ENCODE measurements at regions not wholly inside any gene's neighbourhood (a gene's known extent, or its start where the extent isn't known, plus 50 kb on each side); places are given as distances from the start of the nearest gene placed in this dataset.

DNA sequence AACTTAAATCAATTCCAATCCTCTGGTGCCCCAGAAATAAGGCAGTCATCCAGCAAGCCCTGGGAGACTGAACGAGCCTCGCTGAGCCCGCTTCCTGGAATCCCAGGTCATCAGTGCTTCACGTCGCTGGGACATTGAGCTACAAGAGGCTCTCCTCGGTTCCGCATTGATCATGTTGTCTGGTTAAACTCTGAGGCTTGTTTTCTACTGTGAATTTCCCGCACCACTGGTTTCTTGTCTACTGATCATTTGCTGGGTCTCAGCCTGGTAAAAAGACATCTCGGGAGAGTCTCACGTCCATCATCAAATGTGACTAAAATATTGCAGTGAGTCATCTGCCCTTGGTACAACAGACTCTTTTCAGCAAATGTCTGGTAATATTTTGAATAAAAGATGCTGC is 569.2 kb downstream of the QKI start:
- no peak for TF ChIP-seq RAD21 (conservative IDR thresholded peaks at IDR 0.05)
- TF ChIP-seq, protein P1, sequence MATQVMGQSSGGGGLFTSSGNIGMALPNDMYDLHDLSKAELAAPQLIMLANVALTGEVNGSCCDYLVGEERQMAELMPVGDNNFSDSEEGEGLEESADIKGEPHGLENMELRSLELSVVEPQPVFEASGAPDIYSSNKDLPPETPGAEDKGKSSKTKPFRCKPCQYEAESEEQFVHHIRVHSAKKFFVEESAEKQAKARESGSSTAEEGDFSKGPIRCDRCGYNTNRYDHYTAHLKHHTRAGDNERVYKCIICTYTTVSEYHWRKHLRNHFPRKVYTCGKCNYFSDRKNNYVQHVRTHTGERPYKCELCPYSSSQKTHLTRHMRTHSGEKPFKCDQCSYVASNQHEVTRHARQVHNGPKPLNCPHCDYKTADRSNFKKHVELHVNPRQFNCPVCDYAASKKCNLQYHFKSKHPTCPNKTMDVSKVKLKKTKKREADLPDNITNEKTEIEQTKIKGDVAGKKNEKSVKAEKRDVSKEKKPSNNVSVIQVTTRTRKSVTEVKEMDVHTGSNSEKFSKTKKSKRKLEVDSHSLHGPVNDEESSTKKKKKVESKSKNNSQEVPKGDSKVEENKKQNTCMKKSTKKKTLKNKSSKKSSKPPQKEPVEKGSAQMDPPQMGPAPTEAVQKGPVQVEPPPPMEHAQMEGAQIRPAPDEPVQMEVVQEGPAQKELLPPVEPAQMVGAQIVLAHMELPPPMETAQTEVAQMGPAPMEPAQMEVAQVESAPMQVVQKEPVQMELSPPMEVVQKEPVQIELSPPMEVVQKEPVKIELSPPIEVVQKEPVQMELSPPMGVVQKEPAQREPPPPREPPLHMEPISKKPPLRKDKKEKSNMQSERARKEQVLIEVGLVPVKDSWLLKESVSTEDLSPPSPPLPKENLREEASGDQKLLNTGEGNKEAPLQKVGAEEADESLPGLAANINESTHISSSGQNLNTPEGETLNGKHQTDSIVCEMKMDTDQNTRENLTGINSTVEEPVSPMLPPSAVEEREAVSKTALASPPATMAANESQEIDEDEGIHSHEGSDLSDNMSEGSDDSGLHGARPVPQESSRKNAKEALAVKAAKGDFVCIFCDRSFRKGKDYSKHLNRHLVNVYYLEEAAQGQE (IDR thresholded peaks at IDR 0.05; ENCODE audit: borderline replicate concordance) = no peak
- TF ChIP-seq TAF1 (IDR thresholded peaks at IDR 0.05; ENCODE audit: low read depth) = no peak
- no peak for TF ChIP-seq MXI1 (conservative IDR thresholded peaks at IDR 0.05; ENCODE audit: poor library complexity, severe bottlenecking)
- no peak for TF ChIP-seq POLR2AphosphoS5 (IDR thresholded peaks at IDR 0.05)
- TF ChIP-seq, protein P2, sequence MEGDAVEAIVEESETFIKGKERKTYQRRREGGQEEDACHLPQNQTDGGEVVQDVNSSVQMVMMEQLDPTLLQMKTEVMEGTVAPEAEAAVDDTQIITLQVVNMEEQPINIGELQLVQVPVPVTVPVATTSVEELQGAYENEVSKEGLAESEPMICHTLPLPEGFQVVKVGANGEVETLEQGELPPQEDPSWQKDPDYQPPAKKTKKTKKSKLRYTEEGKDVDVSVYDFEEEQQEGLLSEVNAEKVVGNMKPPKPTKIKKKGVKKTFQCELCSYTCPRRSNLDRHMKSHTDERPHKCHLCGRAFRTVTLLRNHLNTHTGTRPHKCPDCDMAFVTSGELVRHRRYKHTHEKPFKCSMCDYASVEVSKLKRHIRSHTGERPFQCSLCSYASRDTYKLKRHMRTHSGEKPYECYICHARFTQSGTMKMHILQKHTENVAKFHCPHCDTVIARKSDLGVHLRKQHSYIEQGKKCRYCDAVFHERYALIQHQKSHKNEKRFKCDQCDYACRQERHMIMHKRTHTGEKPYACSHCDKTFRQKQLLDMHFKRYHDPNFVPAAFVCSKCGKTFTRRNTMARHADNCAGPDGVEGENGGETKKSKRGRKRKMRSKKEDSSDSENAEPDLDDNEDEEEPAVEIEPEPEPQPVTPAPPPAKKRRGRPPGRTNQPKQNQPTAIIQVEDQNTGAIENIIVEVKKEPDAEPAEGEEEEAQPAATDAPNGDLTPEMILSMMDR (IDR thresholded peaks at IDR 0.05; ENCODE audit: poor library complexity, severe bottlenecking) = no peak
- no peak for TF ChIP-seq EZH2 (IDR thresholded peaks at IDR 0.05; ENCODE audit: borderline replicate concordance, insufficient read depth, low read length, poor library complexity, severe bottlenecking)
- no peak for TF ChIP-seq SMC3 (conservative IDR thresholded peaks at IDR 0.05; ENCODE audit: poor library complexity)
- TF ChIP-seq EP300 (conservative IDR thresholded peaks at IDR 0.05; ENCODE audit: poor library complexity, severe bottlenecking) = no peak
- no peaks in the 10 kb centered on the region for H3K9me3 ChIP-seq (ENCODE audit: low read length)
- H4K20me1 ChIP-seq (ENCODE audit: insufficient read depth) = no peaks in the 10 kb centered on the region
- H3K4me3 ChIP-seq (ENCODE audit: low read length) = no peak overlapping the region
- no peak overlapping the region for H3K9ac ChIP-seq (ENCODE audit: low read length)
- no peaks in the 10 kb centered on the region for H3K9me2 ChIP-seq (ENCODE audit: insufficient read depth, low read length)
- no peaks in the 10 kb centered on the region for H3K79me2 ChIP-seq (replicated peaks; ENCODE audit: insufficient read depth, low read length)
- H3F3A ChIP-seq (ENCODE audit: insufficient read depth, low read length, poor library complexity, severe bottlenecking) = no peaks in the 10 kb centered on the region
- H3K36me3 ChIP-seq (ENCODE audit: insufficient read depth, low read length) = no peaks in the 10 kb centered on the region
- no peak overlapping the region for H3K27ac ChIP-seq (ENCODE audit: low read length)
- no peak overlapping the region for H2AFZ ChIP-seq (ENCODE audit: low read depth, low read length)
- H3K4me2 ChIP-seq (ENCODE audit: low read length) = no peak overlapping the region
- no peaks in the 10 kb centered on the region for H3K27me3 ChIP-seq (ENCODE audit: insufficient read depth, low read depth, low read length)

DNA sequence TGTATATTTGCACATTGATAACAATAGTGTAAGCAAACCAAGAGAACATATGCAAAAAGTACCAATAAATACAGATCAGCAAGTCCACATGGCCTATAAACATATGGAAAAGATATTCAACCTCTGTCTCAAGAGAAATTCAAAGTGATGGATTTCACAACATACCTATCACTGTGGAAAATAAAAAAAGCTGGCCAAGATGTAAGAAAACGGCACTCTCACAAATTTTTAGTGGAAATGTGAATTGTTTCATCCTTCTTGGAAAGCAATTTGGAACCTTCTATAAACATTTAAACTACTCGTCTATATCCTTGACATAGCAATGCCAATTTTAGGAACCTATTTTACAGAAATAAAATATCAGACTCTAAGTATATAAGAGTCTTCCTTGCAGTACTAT is 559.8 kb downstream of the QKI start:
- no peaks in the 10 kb centered on the region for H3K36me3 ChIP-seq (ENCODE audit: insufficient read depth, low read length)
- H3K9ac ChIP-seq (ENCODE audit: low read length) = no peak overlapping the region
- H3K9me3 ChIP-seq (ENCODE audit: low read length) = peaks cover 7% of the 10 kb centered on the region
- no peaks in the 10 kb centered on the region for H3F3A ChIP-seq (ENCODE audit: insufficient read depth, low read length, poor library complexity, severe bottlenecking)
- no peak overlapping the region for H3K4me2 ChIP-seq (ENCODE audit: low read length)
- TF ChIP-seq MXI1 (conservative IDR thresholded peaks at IDR 0.05; ENCODE audit: poor library complexity, severe bottlenecking) (no peak), EP300 (conservative IDR thresholded peaks at IDR 0.05; ENCODE audit: poor library complexity, severe bottlenecking) (no peak), RAD21 (conservative IDR thresholded peaks at IDR 0.05) (no peak), EZH2 (IDR thresholded peaks at IDR 0.05; ENCODE audit: borderline replicate concordance, insufficient read depth, low read length, poor library complexity, severe bottlenecking) (no peak)
- TF ChIP-seq, protein P1 (IDR thresholded peaks at IDR 0.05; ENCODE audit: borderline replicate concordance) = no peak
- no peak overlapping the region for H3K27ac ChIP-seq (ENCODE audit: low read length)
- no peak overlapping the region for H3K4me3 ChIP-seq (ENCODE audit: low read length)
- no peaks in the 10 kb centered on the region for H3K27me3 ChIP-seq (ENCODE audit: insufficient read depth, low read depth, low read length)
- H3K79me2 ChIP-seq (replicated peaks; ENCODE audit: insufficient read depth, low read length) = no peaks in the 10 kb centered on the region
- no peak overlapping the region for H2AFZ ChIP-seq (ENCODE audit: low read depth, low read length)
- H3K9me2 ChIP-seq (ENCODE audit: insufficient read depth, low read length) = no peaks in the 10 kb centered on the region
- H4K20me1 ChIP-seq (ENCODE audit: insufficient read depth) = no peaks in the 10 kb centered on the region

Data from neural cell (in vitro differentiated cells).